ENCODE measurements at regions not wholly inside any gene's neighbourhood (a gene's known extent, or its start where the extent isn't known, plus 50 kb on each side); places are given as distances from the start of the nearest gene placed in this dataset.

GRCh38 chr20:11748436-11748835 is 169.3 kb upstream of the BTBD3 start:
- Histone ChIP-seq H3K9me2 (ENCODE audit: insufficient read depth) (no peaks in the 10 kb centered on the region), H3K9me3 (ENCODE audit: insufficient read depth, low read depth) (no peaks in the 10 kb centered on the region), H3F3A (ENCODE audit: insufficient read depth, low read depth) (no peaks in the 10 kb centered on the region), H3K79me2 (ENCODE audit: low read depth) (no peaks in the 10 kb centered on the region), H2AFZ (no peak overlapping the region), H3K27me3 (ENCODE audit: insufficient read depth, low read depth) (no peaks in the 10 kb centered on the region), H3K4me2 (no peak overlapping the region), H4K20me1 (ENCODE audit: insufficient read depth) (no peaks in the 10 kb centered on the region), H3K36me3 (ENCODE audit: low read depth) (no peaks in the 10 kb centered on the region), H3K4me1 (replicated peaks; ENCODE audit: insufficient read depth) (no peaks in the 10 kb centered on the region; the same call in 1 of the 2 replicates), H3K27ac (no peak overlapping the region), H3K4me3 (no peak overlapping the region)
- no peak for DNase-seq
- intact Hi-C loops (cut with micrococcal nuclease; ENCODE audit: unreplicated experiment), result no loop called here
- ChIA-PET CTCF (no interaction called here), POLR2A (ENCODE audit: unreplicated experiment) (no interaction called here)
- no TSS peak for BruUV-seq (replicated peaks)
- TF ChIP-seq CTCF (conservative IDR thresholded peaks at IDR 0.05), result no peak
- no peak for TF ChIP-seq EZH2 (IDR thresholded peaks at IDR 0.05; ENCODE audit: low read depth)

- Histone ChIP-seq H2AFZ (no peak overlapping the region), H3K27me3 (ENCODE audit: insufficient read depth, low read depth) (no peaks in the 10 kb centered on the region), H3K9me3 (ENCODE audit: insufficient read depth, low read depth) (no peaks in the 10 kb centered on the region), H3K27ac (no peak overlapping the region), H3K4me1 (replicated peaks; ENCODE audit: insufficient read depth) (no peaks in the 10 kb centered on the region; the same call in 1 of the 2 replicates), H3K4me3 (no peak overlapping the region), H3K4me2 (no peak overlapping the region), H4K20me1 (ENCODE audit: insufficient read depth) (no peaks in the 10 kb centered on the region), H3K79me2 (ENCODE audit: low read depth) (no peaks in the 10 kb centered on the region), H3K9me2 (ENCODE audit: insufficient read depth) (no peaks in the 10 kb centered on the region), H3F3A (ENCODE audit: insufficient read depth, low read depth) (no peaks in the 10 kb centered on the region; the same call in 1 of the 2 replicates), H3K36me3 (ENCODE audit: low read depth) (no peaks in the 10 kb centered on the region)
- intact Hi-C loops (cut with micrococcal nuclease; ENCODE audit: unreplicated experiment), result no loop called here
- POLR2A ChIA-PET (ENCODE audit: unreplicated experiment), result no interaction called here
- CTCF ChIA-PET, result no interaction called here
- no peak for DNase-seq
- no TSS peak for BruUV-seq (replicated peaks)
- TF ChIP-seq EZH2 (IDR thresholded peaks at IDR 0.05; ENCODE audit: low read depth), result no peak
- TF ChIP-seq CTCF (conservative IDR thresholded peaks at IDR 0.05), result no peak
These were observed 165.4 kb upstream of the BTBD3 start for GRCh38 chr20:11752336-11752735.

GRCh38 chr20:11753155-11753554 is 164.5 kb upstream of the BTBD3 start:
- Histone ChIP-seq H3K9me2 (ENCODE audit: insufficient read depth) (no peaks in the 10 kb centered on the region), H2AFZ (no peak overlapping the region), H3K27me3 (ENCODE audit: insufficient read depth, low read depth) (no peaks in the 10 kb centered on the region), H3K4me1 (replicated peaks; ENCODE audit: insufficient read depth) (no peaks in the 10 kb centered on the region; the same call in 1 of the 2 replicates), H3K4me2 (no peak overlapping the region), H3K36me3 (ENCODE audit: low read depth) (no peaks in the 10 kb centered on the region), H3K27ac (no peak overlapping the region), H3K4me3 (no peak overlapping the region), H3K9me3 (ENCODE audit: insufficient read depth, low read depth) (no peaks in the 10 kb centered on the region), H3K79me2 (ENCODE audit: low read depth) (no peaks in the 10 kb centered on the region), H4K20me1 (ENCODE audit: insufficient read depth) (no peaks in the 10 kb centered on the region), H3F3A (ENCODE audit: insufficient read depth, low read depth) (no peaks in the 10 kb centered on the region; the same call in 1 of the 2 replicates)
- TF ChIP-seq CTCF (conservative IDR thresholded peaks at IDR 0.05), result no peak
- TF ChIP-seq EZH2 (IDR thresholded peaks at IDR 0.05; ENCODE audit: low read depth), result no peak
- BruUV-seq (replicated peaks), result no TSS peak
- ChIA-PET POLR2A (ENCODE audit: unreplicated experiment) (no interaction called here), CTCF (no interaction called here)
- no peak for DNase-seq
- intact Hi-C loops (cut with micrococcal nuclease; ENCODE audit: unreplicated experiment), result no loop called here
